Peyer's patch (tissue), 4 donors: ENCODE measurements at regions not wholly inside any gene's neighbourhood (a gene's known extent, or its start where the extent isn't known, plus 50 kb on each side); places are given as distances from the start of the nearest gene placed in this dataset.

ENCODE experiments used
- POLR2A ChIP-seq, 2 donors: fragments of 450-650 bp; IDR thresholded peaks; one replicate each; pipeline ENCODE4 v1.5.1; 2017; ENCODE audit warnings: antibody characterized with exemption in 2 of 2, mild to moderate bottlenecking in 2 of 2, moderate library complexity in 2 of 2
- TF ChIP-seq, protein P1 (sequence below), 6 experiments: fragments of 450-650 bp in 4 of 6; fragments of 200-600 bp in 2 of 6; sonication (generic) in 1 of 6; IDR thresholded peaks; one replicate each; pipeline ENCODE4 v1.5.1; 2017 to 2019; ENCODE audit warnings: antibody characterized with exemption in 6 of 6, mild to moderate bottlenecking in 3 of 6, moderate library complexity in 1 of 6

DNA sequence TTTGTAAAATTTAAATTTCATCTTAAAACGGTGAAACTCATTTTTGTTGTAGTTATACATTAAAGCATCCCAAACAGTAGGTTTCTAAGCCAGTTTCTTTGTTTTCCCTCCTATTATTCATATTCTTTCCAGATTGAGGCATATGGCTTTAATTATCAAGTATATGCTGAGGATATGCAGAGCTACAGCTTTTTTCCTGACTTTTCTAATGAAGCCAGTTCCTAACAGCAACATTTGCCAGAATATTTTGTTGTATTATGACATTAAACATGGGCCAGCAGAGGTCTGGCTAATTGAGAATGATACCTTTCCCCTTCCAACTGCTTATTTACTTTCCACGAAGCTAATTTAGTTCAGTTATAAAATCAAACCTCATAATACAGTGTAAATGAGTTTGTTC, 75.3 kb downstream of the SLIT2 start:
- TF ChIP-seq, protein P1, sequence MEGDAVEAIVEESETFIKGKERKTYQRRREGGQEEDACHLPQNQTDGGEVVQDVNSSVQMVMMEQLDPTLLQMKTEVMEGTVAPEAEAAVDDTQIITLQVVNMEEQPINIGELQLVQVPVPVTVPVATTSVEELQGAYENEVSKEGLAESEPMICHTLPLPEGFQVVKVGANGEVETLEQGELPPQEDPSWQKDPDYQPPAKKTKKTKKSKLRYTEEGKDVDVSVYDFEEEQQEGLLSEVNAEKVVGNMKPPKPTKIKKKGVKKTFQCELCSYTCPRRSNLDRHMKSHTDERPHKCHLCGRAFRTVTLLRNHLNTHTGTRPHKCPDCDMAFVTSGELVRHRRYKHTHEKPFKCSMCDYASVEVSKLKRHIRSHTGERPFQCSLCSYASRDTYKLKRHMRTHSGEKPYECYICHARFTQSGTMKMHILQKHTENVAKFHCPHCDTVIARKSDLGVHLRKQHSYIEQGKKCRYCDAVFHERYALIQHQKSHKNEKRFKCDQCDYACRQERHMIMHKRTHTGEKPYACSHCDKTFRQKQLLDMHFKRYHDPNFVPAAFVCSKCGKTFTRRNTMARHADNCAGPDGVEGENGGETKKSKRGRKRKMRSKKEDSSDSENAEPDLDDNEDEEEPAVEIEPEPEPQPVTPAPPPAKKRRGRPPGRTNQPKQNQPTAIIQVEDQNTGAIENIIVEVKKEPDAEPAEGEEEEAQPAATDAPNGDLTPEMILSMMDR (IDR thresholded peaks at IDR 0.05) = no peak
- TF ChIP-seq POLR2A (IDR thresholded peaks at IDR 0.05) = no peak
